Fibroblast of lung (primary cell): ENCODE measurements at regions not wholly inside any gene's neighbourhood (a gene's known extent, or its start where the extent isn't known, plus 50 kb on each side); places are given as distances from the start of the nearest gene placed in this dataset.

ENCODE experiments used
- EZH2 ChIP-seq: IDR thresholded peaks from 2 replicates; pipeline ENCODE4 v1.5.1; 2012; ENCODE audit warnings: low read length, control low read depth, mild to moderate bottlenecking; ENCODE audit errors: missing control alignments
- TF ChIP-seq, protein P1 (sequence below), 2 donors: IDR thresholded peaks in 1 of 2; conservative IDR thresholded peaks in 1 of 2; 1 replicate in 1 of 2; 2 replicates in 1 of 2; pipeline ENCODE4 v1.5.1; 2011 to 2012; ENCODE audit warnings: low read length in 2 of 2, control low read depth in 1 of 2, inconsistent platforms in 1 of 2, low read depth in 1 of 2, mild to moderate bottlenecking in 1 of 2

DNA sequence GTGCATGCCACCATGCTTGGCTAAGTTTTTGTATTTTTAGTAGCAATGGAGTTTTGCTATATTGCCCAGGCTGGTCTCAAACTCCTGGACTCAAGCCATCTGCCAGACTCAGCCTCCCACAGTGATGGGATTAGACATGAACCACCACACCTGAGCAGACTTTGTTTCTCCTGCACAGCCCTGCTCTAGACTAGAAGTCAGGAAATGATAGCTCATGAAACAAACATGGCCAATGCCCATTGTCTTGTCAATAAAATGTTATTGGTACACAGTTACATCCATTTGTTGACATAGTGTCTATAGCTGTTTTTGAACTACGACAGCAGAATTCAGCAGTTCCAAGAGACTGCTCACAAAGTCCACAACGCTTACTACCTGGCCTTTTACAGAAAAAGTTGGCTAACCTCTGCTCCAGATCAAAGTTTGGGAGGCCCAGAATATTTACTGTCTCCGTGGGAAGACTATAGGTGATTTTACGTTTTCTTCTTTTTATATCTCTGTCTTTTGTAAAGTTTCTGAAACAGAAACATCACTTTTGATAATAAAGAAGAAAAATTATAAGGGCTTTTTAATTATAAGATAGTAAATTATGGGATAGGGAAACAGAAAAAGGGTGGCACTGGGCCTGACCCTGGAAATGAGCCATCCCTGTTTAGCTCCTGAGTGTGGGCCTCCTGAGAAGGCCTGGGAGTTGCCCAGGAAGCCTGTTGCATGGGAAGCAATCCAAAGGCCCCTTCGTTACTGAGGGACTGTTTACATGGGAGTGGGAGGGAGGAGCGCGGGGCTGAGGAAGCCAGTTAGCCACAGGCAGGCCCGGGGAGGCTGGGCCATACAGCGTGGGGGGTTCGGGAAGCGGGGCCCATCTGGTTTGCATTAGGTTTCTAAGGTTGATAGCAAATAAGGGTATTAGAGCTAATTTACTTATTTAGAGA lies 201.5 kb downstream of the IRF8 start:
- TF ChIP-seq, protein P1, sequence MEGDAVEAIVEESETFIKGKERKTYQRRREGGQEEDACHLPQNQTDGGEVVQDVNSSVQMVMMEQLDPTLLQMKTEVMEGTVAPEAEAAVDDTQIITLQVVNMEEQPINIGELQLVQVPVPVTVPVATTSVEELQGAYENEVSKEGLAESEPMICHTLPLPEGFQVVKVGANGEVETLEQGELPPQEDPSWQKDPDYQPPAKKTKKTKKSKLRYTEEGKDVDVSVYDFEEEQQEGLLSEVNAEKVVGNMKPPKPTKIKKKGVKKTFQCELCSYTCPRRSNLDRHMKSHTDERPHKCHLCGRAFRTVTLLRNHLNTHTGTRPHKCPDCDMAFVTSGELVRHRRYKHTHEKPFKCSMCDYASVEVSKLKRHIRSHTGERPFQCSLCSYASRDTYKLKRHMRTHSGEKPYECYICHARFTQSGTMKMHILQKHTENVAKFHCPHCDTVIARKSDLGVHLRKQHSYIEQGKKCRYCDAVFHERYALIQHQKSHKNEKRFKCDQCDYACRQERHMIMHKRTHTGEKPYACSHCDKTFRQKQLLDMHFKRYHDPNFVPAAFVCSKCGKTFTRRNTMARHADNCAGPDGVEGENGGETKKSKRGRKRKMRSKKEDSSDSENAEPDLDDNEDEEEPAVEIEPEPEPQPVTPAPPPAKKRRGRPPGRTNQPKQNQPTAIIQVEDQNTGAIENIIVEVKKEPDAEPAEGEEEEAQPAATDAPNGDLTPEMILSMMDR (conservative IDR thresholded peaks at IDR 0.05 in 1 of 2, IDR thresholded peaks at IDR 0.05 in 1 of 2; ENCODE audit: low read depth in 1 of 2, low read length in 2 of 2): no peak
- TF ChIP-seq EZH2: no peak
